ENCODE measurements at regions not wholly inside any gene's neighbourhood (a gene's known extent, or its start where the extent isn't known, plus 50 kb on each side); places are given as distances from the start of the nearest gene placed in this dataset.

- no peak for DNase-seq (ENCODE audit: low spot score)
These were observed 130.0 kb upstream of the BMP5 start for GRCh38 chr6:56005426-56005825.

- peak; percentile 43 for DNase-seq (ENCODE audit: low spot score)
These were observed 129.0 kb upstream of the BMP5 start for GRCh38 chr6:56004426-56004825.

- no peak for DNase-seq (ENCODE audit: low spot score)
These were observed 128.2 kb upstream of the BMP5 start for GRCh38 chr6:56003616-56004015.

- no peak for DNase-seq (ENCODE audit: low spot score)
These were observed 126.9 kb upstream of the BMP5 start for GRCh38 chr6:56002336-56002735.

- no peak for DNase-seq (ENCODE audit: low spot score)
These were observed 123.2 kb upstream of the BMP5 start for GRCh38 chr6:55998576-55998975.

DNA sequence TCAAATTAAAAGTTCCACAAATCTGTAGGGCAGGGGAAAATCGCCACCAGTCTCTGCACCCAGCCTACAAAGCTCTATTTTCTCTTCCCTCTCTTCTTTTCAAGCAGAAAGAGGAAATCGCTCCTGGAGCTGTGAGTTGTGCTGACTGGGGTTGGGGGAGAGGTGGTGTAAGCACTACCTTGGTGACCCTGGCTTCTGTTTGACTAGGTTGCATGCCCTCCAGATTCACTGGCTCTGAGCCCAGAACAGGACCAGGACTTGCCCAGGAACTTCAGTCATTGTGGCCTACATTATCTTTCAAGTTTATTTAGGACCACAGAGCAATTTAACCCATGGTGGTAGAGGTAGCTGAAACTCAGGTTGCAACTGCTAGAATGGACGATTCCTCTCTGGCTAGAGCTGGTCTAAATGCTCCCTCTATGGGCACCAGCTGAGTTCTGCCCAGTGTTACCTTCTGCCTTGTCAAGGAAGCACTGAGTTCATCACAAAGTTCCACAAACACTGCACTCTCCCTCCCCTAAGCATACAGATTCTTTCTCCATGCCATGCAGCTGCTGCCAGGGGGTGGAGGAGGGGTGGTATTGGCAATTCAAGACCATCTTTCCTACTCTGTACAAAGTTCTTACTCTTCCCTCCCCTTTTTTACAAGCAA is 122.0 kb upstream of the BMP5 start:
- no peak for DNase-seq (ENCODE audit: low spot score)

GRCh38 chr6:55994531-55994930 is 119.1 kb upstream of the BMP5 start:
- no peak for DNase-seq (ENCODE audit: low spot score)

GRCh38 chr6:55993418-55993817 is 118.0 kb upstream of the BMP5 start:
- DNase-seq (ENCODE audit: low spot score): no peak

- DNase-seq (ENCODE audit: low spot score): no peak
These were observed 117.2 kb upstream of the BMP5 start for GRCh38 chr6:55992546-55992945.

GRCh38 chr6:55985309-55985708 is 109.9 kb upstream of the BMP5 start:
- DNase-seq (ENCODE audit: low spot score): no peak

GRCh38 chr6:55983861-55984260 is 108.5 kb upstream of the BMP5 start:
- no peak for DNase-seq (ENCODE audit: low spot score)

DNA sequence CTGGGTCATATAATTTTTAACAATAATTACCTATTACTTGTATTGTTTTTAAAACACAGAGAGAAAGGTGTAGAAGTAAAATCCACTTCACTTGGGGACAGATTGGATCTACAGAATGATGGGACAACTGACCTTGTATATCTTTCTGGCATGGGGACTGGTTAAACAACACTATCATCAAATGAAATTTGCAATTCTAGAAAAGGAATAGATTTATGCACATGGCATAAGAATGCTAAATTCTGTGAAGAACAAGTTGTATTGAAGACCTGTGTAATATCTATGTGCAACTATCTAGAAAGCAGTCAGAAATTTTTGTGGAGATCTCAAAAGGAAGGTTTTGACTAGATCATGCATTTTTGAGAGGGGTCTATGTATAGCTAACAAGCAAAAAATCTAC is 106.3 kb upstream of the BMP5 start:
- DNase-seq (ENCODE audit: low spot score): no peak

- peak; percentile 51 for DNase-seq (ENCODE audit: low spot score)
These were observed 105.3 kb upstream of the BMP5 start for GRCh38 chr6:55980627-55981211.

DNA sequence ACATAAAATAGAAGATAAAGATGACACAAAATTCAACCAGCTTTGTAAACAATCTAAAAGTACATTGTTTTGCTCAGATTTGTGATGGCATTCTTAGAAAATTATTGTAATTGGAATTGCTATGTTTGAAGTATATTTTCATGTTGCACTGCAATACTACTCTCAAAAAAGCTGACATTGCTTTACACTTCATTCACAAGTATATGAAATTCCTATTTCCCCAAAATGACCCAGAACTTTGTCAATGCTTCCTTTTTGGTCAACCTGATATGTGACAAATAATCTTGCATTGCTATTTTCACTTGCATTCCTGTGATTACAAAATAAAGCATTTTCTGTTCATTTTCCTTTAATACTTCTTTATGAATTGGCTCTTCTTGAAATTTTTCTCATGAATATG is 104.1 kb upstream of the BMP5 start:
- DNase-seq (ENCODE audit: low spot score): no peak

GRCh38 chr6:55977959-55978665 is 102.7 kb upstream of the BMP5 start:
- DNase-seq (ENCODE audit: low spot score): no peak

DNA sequence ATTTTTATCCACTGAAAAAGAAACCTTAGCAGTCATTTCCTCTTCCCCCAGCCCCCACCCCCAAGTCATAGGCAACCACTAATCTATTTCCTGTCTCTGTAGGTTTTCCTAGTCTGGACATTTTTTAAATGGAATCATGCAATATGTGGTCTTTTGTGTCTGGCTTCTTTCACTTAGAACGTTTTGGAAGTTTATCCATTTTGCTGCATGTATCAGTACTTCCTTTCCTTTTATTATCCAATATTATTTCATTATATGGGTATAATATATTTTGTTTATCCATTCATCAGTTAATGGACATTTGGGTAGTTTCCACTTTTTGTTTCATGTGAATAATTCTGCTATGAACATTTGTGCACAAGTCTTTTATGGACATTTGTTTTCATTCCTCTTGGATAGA is 99.3 kb upstream of the BMP5 start:
- DNase-seq (ENCODE audit: low spot score): no peak

DNA sequence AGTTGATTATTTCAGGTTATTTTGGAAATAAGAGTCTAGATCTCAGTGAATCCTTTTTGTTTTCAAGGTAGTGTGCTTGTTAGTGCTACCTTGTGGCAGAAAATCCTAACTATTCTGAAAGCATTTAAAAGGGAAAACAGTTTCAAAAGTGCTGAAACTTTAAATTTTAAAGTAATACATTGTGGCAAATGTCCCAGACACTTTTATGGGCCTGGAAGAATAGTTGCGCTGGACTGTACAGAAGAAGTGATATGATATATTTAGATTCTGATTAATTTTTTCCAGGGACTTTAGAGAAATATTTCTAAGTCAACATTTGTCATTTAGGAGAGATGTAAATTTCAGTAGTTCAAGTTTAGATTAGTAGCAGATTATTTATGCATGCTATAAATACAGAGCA is 96.7 kb upstream of the BMP5 start:
- no peak for DNase-seq (ENCODE audit: low spot score)

DNA sequence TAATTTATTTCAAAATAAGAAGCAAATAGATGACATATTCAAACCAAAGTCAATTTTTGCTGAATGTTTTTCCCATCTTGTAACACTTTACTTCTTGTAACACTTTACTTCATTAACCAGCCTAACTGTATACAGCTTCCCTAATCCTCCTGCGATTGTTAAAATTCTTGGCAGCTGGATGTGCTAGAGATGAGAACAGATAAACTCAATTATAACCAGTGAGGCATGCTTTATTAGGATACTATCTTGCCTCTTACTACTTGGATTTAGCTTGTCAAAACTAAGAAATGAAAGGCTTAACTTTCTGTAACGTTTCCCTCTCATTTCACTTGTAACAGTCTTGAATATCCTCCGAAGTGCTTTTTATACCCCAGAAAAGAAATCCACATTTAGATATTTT is 94.1 kb upstream of the BMP5 start:
- no peak for DNase-seq (ENCODE audit: low spot score)

DNA sequence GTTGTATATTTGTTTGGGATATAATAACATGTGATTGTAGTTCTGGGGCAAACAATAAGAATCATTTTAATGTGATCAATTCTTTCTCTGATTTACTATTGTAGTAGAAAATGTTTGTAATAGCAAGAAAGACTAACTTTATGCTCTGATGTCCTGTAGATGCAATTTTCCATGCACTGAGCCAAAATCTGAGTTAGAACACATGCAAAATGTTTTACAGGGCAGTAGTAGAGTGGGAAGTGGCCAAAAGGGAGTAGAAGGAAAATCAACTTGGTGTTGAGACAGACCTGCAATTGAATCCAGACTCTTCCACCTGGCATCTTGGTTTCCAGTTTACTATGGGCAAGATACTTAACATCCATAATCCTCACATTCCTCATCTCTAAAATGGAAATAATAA is 93.5 kb upstream of the BMP5 start:
- DNase-seq (ENCODE audit: low spot score): no peak

GRCh38 chr6:55964136-55964535 is 88.7 kb upstream of the BMP5 start:
- DNase-seq (ENCODE audit: low spot score): no peak

DNA sequence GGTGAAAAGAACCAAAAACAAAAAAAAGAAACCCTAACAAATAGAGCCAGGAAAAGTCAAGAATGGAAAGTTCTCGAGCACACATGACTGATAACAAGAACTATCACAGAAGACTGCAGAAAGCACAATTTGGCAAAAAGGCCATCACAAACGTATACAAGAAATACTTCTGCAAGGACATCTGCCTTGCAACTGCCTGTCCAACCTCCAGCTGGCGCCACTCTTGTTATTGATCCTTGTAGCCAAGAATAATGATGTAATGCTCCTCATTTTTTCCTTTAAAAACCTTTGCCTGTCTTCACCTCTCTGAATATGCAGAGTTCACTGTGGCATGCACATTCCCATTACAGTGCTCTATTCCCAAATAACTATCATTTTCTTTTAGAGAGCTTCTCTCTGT is 87.9 kb upstream of the BMP5 start:
- peak; percentile 22 for DNase-seq (ENCODE audit: low spot score)

DNA sequence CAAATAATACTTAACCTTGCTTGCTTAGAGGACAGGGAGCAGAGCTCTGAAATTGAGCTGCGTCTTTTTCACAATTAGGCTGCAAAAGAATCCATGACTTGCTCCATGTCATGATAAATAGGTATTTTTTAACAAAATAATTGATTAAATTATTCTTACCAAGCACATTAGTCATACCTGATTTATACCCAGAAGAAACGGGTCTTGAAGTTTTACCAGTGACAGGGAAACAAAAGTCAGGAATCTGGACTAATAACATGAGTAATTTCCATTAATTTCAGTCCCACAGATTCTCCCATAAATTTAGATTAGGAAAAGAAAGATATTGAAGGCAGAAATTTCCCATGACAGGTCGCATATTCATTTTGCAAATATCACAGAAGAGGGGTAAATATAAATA is 85.0 kb upstream of the BMP5 start:
- no peak for DNase-seq (ENCODE audit: low spot score)

- no peak for DNase-seq (ENCODE audit: low spot score)
These were observed 83.4 kb upstream of the BMP5 start for GRCh38 chr6:55958790-55959189.

GRCh38 chr6:55957961-55958422 is 82.6 kb upstream of the BMP5 start:
- DNase-seq (ENCODE audit: low spot score): no peak

Data from RKO (cell line).